NCI-H2196 (cell line): ENCODE measurements at regions not wholly inside any gene's neighbourhood (a gene's known extent, or its start where the extent isn't known, plus 50 kb on each side); places are given as distances from the start of the nearest gene placed in this dataset.
"Not testable (repeated sequence)": the region's sequence is repeated elsewhere in the genome, so short reads cannot be mapped to it uniquely, and the experiment has no call there.

Experiments used
- DNase-seq: peaks from one replicate; lab custom pipeline; 2025; ENCODE audit not compliant: unreplicated experiment; lab: John Stamatoyannopoulos, UW

GRCh38 chr10:25707976-25708671 lies 225.9 kb upstream of the MYO3A start:
- DNase-seq = no peak

- no peak for DNase-seq
Measured at GRCh38 chr10:25713894-25714240, 220.2 kb upstream of the MYO3A start.

DNA sequence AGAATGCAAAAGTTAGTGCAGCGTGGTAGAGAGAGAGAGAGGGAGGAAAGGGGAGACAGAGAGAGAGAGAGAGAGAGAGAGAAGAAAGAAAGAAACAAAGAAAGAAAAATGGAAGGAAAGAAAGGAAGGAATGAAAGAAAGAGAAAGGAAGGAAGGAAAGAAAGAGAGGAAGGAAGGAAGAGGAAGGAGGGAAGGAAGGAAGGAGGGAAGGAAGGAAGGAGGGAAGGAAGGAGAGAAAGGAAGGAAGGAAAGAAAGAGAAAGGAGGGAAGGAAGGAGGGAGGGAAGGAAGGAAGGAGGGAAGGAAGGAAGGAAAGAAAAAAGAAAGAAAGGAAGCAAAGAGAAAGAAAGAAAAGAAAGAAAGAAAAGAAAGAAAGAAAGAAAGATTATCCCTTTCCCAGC lies 209.8 kb upstream of the MYO3A start:
- DNase-seq = no peak

DNA sequence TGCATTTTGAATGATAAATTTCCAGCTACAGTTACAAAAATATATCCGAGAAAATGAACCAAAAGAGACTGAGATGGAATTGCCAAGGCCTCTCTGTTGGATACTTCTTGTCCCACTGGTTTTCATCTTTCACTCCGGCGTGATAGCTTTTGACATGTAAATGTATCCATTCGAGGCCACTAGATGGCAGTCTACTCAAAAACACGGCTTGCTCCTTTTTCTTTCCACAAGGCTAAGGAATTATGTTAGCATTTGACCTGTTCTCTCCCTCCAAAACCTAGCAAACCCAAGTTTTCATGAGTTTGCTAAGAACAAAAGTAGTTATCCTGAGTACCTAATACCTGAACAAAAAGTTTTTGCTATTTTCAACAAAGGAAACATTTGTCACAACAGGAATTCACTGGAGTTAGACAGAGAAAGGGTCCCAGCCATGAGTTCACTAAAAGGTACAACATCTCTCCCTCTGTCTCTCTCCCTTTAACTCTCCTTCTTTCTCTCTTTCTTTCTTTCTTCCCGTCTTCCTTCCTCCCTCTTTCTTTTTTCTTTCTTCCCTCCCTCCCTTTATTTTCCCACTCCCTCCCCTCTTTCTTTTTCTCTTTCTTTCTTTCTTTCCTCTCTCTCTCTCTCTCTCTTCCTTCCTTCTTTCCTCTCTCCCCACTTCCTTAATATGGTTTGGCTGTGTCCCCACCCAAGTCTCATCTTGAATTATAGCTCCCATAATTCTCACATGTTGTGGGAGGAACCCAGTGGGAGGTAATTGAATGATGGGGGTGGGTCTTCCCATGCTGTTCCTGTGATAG lies 207.9 kb upstream of the MYO3A start:
- DNase-seq = peak; percentile 51

- DNase-seq = no peak
Measured at GRCh38 chr10:25738776-25739175, 195.3 kb upstream of the MYO3A start.

DNA sequence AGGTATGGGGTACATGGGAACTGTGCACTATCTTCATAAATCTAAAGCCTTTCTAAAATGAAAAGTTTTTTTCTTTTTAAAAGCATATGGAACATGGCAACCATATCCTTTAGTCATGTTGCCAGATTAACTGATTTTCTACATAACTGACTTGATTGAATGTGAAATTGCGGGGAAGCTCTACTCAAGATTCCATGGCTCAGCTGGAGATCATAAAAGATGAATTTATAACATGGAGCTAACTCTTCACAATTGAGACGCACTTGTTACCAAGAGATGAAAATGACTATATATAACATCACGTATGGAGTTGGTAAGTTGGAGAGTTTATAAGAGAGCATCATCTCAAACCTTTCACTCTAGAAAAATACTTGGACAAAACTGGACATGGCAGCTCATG lies 190.2 kb upstream of the MYO3A start:
- DNase-seq = no peak

- no peak for DNase-seq
Measured at GRCh38 chr10:25744574-25744973, 189.5 kb upstream of the MYO3A start.

DNA sequence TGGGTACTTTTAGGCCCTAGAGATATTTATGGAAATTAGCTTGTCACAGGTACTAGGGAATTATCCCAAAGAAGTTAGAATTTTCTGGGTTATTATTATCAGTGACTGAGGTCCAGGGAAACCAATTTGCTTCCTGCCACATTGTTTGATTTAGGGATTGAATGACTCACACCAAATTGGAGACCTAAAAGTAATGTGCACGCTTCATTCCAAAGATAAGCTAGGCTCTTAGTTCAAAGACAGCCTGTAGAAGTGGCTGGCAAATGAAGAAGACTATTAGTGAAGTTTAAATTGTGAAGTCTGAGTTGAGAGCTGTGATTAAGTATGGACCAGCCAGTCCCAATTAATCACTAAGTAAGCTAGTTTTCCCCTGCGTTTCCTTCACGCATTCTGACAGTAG lies 188.1 kb upstream of the MYO3A start:
- DNase-seq = no peak

GRCh38 chr10:25747084-25747483 lies 186.9 kb upstream of the MYO3A start:
- DNase-seq = no peak

DNA sequence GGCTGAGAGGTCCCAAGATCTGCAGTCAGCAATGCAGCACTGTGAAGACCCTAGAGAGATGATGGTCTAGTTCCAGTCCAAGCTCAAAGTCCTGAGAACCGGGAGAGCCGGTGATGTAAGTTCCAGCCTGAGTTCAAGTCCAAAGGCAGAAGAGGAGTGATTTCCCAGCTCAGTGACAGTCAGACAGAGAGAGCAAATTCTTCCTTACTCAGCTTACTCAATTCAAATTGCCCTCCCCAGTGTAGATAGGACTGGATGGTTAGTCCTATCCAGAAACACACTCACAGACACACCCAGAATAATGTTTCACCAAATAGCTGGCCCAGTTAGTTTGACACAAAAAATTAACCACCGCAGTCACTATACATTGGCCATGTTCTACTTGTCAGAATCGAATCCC lies 185.5 kb upstream of the MYO3A start:
- no peak for DNase-seq

- DNase-seq = no peak
Measured at GRCh38 chr10:25753776-25754175, 180.3 kb upstream of the MYO3A start.

GRCh38 chr10:25755874-25756273 lies 178.2 kb upstream of the MYO3A start:
- not testable (repeated sequence) for DNase-seq

- DNase-seq = no peak
Measured at GRCh38 chr10:25756784-25757183, 177.2 kb upstream of the MYO3A start.

- peak; percentile 49 for DNase-seq
Measured at GRCh38 chr10:25758041-25758457, 176.0 kb upstream of the MYO3A start.

DNA sequence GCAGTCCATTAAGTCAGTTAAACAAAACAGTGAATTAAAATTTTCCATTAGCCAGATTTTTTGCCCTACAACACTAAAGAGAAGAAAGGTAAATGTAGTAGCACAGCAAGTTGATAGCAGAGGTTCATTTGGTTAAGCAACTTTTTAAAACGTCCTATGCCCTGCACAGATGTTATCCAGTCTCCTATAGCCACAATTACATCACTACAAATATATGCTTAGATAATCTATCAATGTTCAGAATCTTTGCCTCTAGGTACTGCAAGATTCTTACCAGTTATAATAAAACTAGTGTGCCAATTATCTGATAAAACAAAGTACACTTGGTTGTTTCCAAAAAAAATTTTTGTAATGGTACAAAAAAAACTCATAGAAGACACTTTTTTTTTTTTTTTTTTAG lies 175.5 kb upstream of the MYO3A start:
- no peak for DNase-seq

DNA sequence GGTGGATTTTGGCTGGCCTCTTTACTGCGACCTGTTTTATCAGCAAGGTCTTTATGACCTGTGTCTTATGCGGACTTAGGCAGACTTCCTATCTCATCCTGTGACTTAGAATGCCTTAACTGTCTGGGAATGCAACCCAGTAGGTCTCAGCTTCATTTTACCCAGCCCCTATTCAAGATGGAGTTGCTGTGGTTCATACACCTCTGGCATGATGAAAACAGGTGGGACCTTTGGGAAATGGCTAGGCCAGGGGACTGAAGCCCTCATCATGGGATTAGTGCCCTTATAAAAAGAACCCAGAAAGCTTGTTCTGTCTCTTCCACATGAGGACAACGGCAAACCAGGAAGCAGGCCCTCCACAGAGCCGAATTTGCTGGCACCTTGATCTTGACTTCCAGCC lies 172.1 kb upstream of the MYO3A start:
- DNase-seq = no peak

DNA sequence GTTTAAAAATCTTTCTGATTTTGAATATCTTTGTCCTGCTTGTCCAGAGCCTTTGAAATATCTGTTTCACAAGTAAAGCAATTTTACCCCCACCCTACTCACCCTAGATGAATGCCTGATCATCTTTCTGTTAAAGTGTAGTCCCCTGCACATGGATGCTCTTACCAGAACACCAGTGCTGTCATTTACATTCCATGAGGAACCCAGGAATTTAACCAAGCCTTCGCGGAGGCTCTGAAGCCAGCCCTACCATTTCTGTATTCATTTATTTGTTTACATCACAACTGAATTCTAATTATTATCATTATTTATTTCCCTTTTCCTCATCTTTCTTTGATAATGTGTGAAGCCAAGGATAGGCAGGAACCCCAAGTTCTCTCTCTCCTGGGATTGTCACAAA lies 167.8 kb upstream of the MYO3A start:
- DNase-seq = no peak

GRCh38 chr10:25766687-25767221 lies 167.3 kb upstream of the MYO3A start:
- no peak for DNase-seq

- no peak for DNase-seq
Measured at GRCh38 chr10:25768167-25768566, 165.9 kb upstream of the MYO3A start.

GRCh38 chr10:25778646-25779045 lies 155.4 kb upstream of the MYO3A start:
- no peak for DNase-seq

- DNase-seq = peak; percentile 21
Measured at GRCh38 chr10:25786161-25786560, 147.9 kb upstream of the MYO3A start.

DNA sequence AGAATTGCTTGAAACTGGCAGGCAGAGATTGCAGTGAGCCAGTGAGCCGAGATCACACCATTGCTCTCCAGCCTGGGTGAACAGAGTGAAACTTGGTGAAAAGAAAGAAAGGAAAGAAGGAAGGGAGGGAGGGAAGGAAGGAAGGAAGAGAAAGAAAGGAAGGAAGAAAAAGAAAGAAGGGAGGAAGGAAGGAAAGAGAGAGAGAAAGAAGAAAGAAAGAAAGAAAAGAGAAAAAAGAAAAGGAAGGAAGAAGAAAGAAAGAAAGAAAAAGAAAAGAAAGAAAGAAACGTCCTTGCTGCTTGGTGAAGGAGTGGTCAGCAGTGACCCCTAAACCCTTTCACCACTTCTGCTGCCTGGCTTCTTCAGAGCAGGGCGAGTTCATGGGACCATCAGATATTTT lies 147.1 kb upstream of the MYO3A start:
- no peak for DNase-seq
